BE2C (cell line): ENCODE measurements at regions not wholly inside any gene's neighbourhood (a gene's known extent, or its start where the extent isn't known, plus 50 kb on each side); places are given as distances from the start of the nearest gene placed in this dataset.

Experiments used
- DNase-seq: peaks from one replicate; pipeline ENCODE4 v3.0.0-alpha.2; 2020
- H3K27me3 ChIP-seq: fragments of 250-450 bp; sonication (Bioruptor Pico); 2 replicates; pipeline ENCODE4 v1.5.1; 2020; ENCODE audit warnings: mild to moderate bottlenecking
- H3K36me3 ChIP-seq: fragments of 250-450 bp; sonication (Bioruptor Pico); 2 replicates; pipeline ENCODE4 v1.5.1; 2020; ENCODE audit warnings: mild to moderate bottlenecking
- H3K4me1 ChIP-seq: fragments of 250-450 bp; sonication (Bioruptor Pico); 2 replicates; pipeline ENCODE4 v1.5.1; 2020
- H3K4me3 ChIP-seq: 2 replicates; pipeline ENCODE4 v1.5.1; 2011; ENCODE audit warnings: low read depth, low read length
- H3K9me3 ChIP-seq: fragments of 250-450 bp; sonication (Bioruptor Pico); 2 replicates; pipeline ENCODE4 v1.5.1; 2020
- CTCF ChIP-seq: IDR thresholded peaks from 2 replicates; pipeline ENCODE4 v1.5.1; 2012; ENCODE audit warnings: mild to moderate bottlenecking, low read depth, low read length

- DNase-seq: no peak
- H3K27me3 ChIP-seq: no peaks in the 10 kb centered on the region
- H3K4me3 ChIP-seq: no peak overlapping the region
- H3K9me3 ChIP-seq: peaks cover 4% of the 10 kb centered on the region; the same call in 1 of the 2 replicates
- TF ChIP-seq CTCF: no peak
- H3K4me1 ChIP-seq: no peaks in the 10 kb centered on the region
- H3K36me3 ChIP-seq: no peaks in the 10 kb centered on the region
Observed at GRCh38 chr22:47692811-47693210, 930.4 kb downstream of the TBC1D22A start.

- no peaks in the 10 kb centered on the region for H3K36me3 ChIP-seq
- H3K4me3 ChIP-seq: no peak overlapping the region
- no peaks in the 10 kb centered on the region for H3K4me1 ChIP-seq
- H3K9me3 ChIP-seq: peaks cover 4% of the 10 kb centered on the region; the same call in 1 of the 2 replicates
- DNase-seq: no peak
- TF ChIP-seq CTCF: no peak
- no peaks in the 10 kb centered on the region for H3K27me3 ChIP-seq
Observed at GRCh38 chr22:47691152-47691895, 928.9 kb downstream of the TBC1D22A start.

- no peak for DNase-seq
- peaks cover 4% of the 10 kb centered on the region; the same call in 1 of the 2 replicates for H3K9me3 ChIP-seq
- no peaks in the 10 kb centered on the region for H3K36me3 ChIP-seq
- H3K4me1 ChIP-seq: no peaks in the 10 kb centered on the region
- H3K27me3 ChIP-seq: no peaks in the 10 kb centered on the region
- TF ChIP-seq CTCF: no peak
- H3K4me3 ChIP-seq: no peak overlapping the region
Observed at GRCh38 chr22:47690586-47690985, 928.1 kb downstream of the TBC1D22A start.

GRCh38 chr22:47690166-47690565 is 927.7 kb downstream of the TBC1D22A start:
- H3K4me3 ChIP-seq: no peak overlapping the region
- H3K4me1 ChIP-seq: no peaks in the 10 kb centered on the region
- TF ChIP-seq CTCF: no peak
- DNase-seq: no peak
- no peaks in the 10 kb centered on the region for H3K36me3 ChIP-seq
- no peaks in the 10 kb centered on the region for H3K27me3 ChIP-seq
- peaks cover 4% of the 10 kb centered on the region; the same call in 1 of the 2 replicates for H3K9me3 ChIP-seq

GRCh38 chr22:47687776-47688175 is 925.3 kb downstream of the TBC1D22A start:
- DNase-seq: no peak
- Histone ChIP-seq H3K36me3 (no peaks in the 10 kb centered on the region), H3K27me3 (no peaks in the 10 kb centered on the region), H3K4me1 (no peaks in the 10 kb centered on the region), H3K9me3 (peaks cover 4% of the 10 kb centered on the region; the same call in 1 of the 2 replicates), H3K4me3 (no peak overlapping the region)
- no peak for TF ChIP-seq CTCF

GRCh38 chr22:47687346-47687655 is 924.9 kb downstream of the TBC1D22A start:
- Histone ChIP-seq H3K27me3 (no peaks in the 10 kb centered on the region), H3K9me3 (peaks cover 4% of the 10 kb centered on the region; the same call in 1 of the 2 replicates), H3K4me3 (no peak overlapping the region), H3K4me1 (no peaks in the 10 kb centered on the region), H3K36me3 (no peaks in the 10 kb centered on the region)
- no peak for DNase-seq
- no peak for TF ChIP-seq CTCF
